ENCODE measurements at regions not wholly inside any gene's neighbourhood (a gene's known extent, or its start where the extent isn't known, plus 50 kb on each side); places are given as distances from the start of the nearest gene placed in this dataset.

DNA sequence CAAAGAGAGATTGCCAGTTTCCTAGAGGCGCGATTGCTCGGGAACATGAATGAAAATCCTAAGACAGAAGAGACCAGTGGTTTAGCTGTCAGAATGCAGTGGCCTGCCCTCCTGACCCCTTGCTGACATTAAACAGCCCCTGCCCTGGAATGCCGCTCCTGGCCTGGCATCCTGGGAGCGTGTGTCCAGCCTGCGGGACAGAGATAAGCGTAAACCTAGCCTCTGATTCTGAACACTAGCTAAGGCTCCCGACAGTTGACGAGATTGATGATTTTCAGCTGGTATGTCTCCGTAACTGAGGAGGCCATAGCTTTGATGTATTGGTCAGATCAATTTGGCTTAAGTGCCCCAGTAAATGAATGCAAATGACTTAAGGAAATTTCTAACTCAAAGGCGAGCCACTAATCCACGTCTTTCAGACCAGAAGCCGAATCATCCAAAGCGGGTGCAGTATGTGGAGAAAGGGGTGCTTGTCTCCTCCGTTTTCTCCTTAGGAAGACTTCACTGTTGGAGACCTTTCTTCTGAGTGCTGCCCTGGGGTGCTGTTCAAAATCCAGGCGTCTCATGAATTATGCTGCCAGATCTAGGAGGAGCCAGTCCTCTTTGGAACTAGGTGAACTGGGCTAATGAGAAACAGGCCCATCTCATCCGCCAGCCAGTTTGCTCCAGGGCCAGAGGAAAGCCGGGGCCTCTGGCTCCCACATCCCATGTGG, 142.5 kb upstream of the L3MBTL4 start:
- TF ChIP-seq GATA2 (IDR thresholded peaks at IDR 0.05; ENCODE audit: low read depth, low read length) (peak; percentile 95), GATA3 (IDR thresholded peaks at IDR 0.05; ENCODE audit: low read depth, low read length) (0 out of 2 replicates have a peak, but pooled peaks have one; percentile 34)
